ENCODE measurements at regions not wholly inside any gene's neighbourhood (a gene's known extent, or its start where the extent isn't known, plus 50 kb on each side); places are given as distances from the start of the nearest gene placed in this dataset.

DNA sequence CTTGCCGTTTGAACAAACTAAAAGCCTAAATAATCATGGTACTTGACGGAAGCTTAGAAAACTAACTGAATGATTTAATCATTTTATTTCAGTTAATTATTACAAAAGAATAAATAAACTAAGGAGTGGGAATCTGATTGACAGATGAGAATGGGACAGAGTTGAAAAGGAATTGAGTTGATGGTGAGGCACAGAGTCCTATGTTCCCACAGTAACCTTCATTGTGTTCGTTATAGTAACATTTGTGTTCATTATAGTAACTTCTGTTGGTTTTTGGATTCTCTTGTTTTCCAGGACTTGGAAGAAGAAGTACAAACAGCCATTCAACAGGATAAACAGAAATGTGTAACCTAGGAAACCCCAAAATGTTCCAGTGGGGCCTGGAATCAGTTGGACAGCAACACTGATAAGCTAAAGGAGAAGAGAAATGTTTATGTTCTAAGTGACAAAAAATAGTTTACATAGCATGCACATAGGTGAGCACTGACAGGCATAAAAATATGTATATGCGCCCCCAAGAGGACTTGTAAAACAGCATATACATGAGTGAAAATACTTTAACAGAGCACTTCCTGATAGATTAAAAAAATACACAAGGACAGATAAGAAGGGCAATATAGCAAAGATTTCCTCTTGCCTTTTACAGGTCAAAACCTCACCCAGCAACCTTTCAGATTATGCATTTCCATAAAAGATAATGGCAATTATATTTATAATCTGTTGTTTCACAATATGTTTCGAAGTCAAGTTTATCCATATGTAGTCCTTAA, 218.6 kb upstream of the HTR2C start:
- TF ChIP-seq EP300 (IDR thresholded peaks at IDR 0.05; ENCODE audit: low read depth in 2 of 2, low read length in 2 of 2) (no peak), EP300 (CRISPR knock-in tag; IDR thresholded peaks at IDR 0.05; ENCODE audit: borderline replicate concordance) (no peak), MED8 (CRISPR knock-in tag; IDR thresholded peaks at IDR 0.05; ENCODE audit: insufficient replicate concordance) (no peak), EZH2 (conservative IDR thresholded peaks at IDR 0.05; ENCODE audit: low read depth, low read length) (no peak), CEBPB (IDR thresholded peaks at IDR 0.05; ENCODE audit: borderline replicate concordance, low read depth, low read length) (no peak), POLR2AphosphoS2 (IDR thresholded peaks at IDR 0.05; ENCODE audit: low read depth, low read length) (no peak), HMG20A (CRISPR knock-in tag; IDR thresholded peaks at IDR 0.05; ENCODE audit: borderline replicate concordance) (no peak)
- TF ChIP-seq, protein P1, sequence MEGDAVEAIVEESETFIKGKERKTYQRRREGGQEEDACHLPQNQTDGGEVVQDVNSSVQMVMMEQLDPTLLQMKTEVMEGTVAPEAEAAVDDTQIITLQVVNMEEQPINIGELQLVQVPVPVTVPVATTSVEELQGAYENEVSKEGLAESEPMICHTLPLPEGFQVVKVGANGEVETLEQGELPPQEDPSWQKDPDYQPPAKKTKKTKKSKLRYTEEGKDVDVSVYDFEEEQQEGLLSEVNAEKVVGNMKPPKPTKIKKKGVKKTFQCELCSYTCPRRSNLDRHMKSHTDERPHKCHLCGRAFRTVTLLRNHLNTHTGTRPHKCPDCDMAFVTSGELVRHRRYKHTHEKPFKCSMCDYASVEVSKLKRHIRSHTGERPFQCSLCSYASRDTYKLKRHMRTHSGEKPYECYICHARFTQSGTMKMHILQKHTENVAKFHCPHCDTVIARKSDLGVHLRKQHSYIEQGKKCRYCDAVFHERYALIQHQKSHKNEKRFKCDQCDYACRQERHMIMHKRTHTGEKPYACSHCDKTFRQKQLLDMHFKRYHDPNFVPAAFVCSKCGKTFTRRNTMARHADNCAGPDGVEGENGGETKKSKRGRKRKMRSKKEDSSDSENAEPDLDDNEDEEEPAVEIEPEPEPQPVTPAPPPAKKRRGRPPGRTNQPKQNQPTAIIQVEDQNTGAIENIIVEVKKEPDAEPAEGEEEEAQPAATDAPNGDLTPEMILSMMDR (CRISPR knock-in tag; IDR thresholded peaks at IDR 0.05), result no peak
- TF ChIP-seq, protein P2, sequence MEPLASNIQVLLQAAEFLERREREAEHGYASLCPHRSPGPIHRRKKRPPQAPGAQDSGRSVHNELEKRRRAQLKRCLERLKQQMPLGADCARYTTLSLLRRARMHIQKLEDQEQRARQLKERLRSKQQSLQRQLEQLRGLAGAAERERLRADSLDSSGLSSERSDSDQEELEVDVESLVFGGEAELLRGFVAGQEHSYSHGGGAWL (CRISPR knock-in tag; IDR thresholded peaks at IDR 0.05), result no peak

Measured in HepG2 (cell line).